ENCODE measurements at regions not wholly inside any gene's neighbourhood (a gene's known extent, or its start where the extent isn't known, plus 50 kb on each side); places are given as distances from the start of the nearest gene placed in this dataset.
"Not testable (repeated sequence)": the region's sequence is repeated elsewhere in the genome, so short reads cannot be mapped to it uniquely, and the experiment has no call there.

DNA sequence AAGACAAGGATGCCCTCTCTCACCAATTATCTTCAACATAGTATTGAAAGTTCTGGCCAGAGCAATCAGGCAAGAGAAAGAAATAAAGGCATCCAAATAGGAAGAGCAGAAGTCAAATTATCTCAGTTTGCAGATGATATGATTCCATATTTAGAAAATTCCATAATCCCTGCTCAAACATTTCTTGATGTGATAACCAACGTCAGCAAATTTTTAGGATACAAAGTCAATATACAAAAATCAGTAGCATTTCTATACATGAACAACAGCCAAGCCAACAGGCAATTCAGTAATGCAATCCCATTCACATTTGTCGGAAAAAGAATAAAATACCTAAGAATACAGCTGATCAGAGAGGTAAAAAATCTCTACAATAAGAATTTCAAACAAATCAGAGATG, 969.7 kb upstream of the USP15 start:
- 71 to 84% methylated on average over 2 of the region's 2 CpGs for WGBS, 2 donors
- no peaks in the 10 kb centered on the region for H3K36me3 ChIP-seq
- H3K4me1 ChIP-seq = no peaks in the 10 kb centered on the region
- DNase-seq = no peak
- TF ChIP-seq, protein P1, sequence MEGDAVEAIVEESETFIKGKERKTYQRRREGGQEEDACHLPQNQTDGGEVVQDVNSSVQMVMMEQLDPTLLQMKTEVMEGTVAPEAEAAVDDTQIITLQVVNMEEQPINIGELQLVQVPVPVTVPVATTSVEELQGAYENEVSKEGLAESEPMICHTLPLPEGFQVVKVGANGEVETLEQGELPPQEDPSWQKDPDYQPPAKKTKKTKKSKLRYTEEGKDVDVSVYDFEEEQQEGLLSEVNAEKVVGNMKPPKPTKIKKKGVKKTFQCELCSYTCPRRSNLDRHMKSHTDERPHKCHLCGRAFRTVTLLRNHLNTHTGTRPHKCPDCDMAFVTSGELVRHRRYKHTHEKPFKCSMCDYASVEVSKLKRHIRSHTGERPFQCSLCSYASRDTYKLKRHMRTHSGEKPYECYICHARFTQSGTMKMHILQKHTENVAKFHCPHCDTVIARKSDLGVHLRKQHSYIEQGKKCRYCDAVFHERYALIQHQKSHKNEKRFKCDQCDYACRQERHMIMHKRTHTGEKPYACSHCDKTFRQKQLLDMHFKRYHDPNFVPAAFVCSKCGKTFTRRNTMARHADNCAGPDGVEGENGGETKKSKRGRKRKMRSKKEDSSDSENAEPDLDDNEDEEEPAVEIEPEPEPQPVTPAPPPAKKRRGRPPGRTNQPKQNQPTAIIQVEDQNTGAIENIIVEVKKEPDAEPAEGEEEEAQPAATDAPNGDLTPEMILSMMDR (IDR thresholded peaks at IDR 0.05) = no peak
- TF ChIP-seq POLR2A (IDR thresholded peaks at IDR 0.05) = no peak
- peaks cover 0 to 21% (median 13%) of the 10 kb centered on the region in 3 donors for H3K9me3 ChIP-seq
- intact Hi-C loops (cut with DNase I) = no loop called here
- H3K27ac ChIP-seq = no peak overlapping the region
- no peak overlapping the region for H3K4me3 ChIP-seq
- H3K27me3 ChIP-seq = no peaks in the 10 kb centered on the region

DNA sequence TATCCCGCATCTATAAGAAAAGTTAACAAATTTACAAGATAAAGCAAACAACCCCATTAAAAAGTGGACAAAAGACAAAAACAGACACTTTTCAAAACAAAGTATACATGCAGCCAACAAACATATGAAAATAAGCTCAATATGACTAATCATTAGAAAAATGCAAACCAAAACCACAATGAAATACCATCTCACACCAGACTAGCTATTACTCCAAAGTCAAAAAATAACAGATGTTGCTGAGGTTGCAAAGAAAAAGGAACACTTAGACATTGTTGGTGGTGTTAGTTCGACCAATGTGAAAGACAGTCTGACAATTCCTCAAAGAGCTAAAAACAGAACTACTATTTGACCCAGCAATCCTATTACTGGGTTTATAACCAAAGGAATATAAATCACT, 968.6 kb upstream of the USP15 start:
- Histone ChIP-seq H3K4me3 (no peak overlapping the region), H3K27me3 (no peaks in the 10 kb centered on the region), H3K9me3 (peaks cover 0 to 17% (median 12%) of the 10 kb centered on the region in 3 donors), H3K27ac (no peak overlapping the region), H3K4me1 (no peaks in the 10 kb centered on the region), H3K36me3 (no peaks in the 10 kb centered on the region)
- DNase-seq = no peak
- intact Hi-C loops (cut with DNase I) = no loop called here
- 85 to 89% methylated on average over 2 of the region's 2 CpGs for WGBS, 2 donors
- TF ChIP-seq, protein P1 (IDR thresholded peaks at IDR 0.05) = no peak
- TF ChIP-seq POLR2A (IDR thresholded peaks at IDR 0.05) = no peak

DNA sequence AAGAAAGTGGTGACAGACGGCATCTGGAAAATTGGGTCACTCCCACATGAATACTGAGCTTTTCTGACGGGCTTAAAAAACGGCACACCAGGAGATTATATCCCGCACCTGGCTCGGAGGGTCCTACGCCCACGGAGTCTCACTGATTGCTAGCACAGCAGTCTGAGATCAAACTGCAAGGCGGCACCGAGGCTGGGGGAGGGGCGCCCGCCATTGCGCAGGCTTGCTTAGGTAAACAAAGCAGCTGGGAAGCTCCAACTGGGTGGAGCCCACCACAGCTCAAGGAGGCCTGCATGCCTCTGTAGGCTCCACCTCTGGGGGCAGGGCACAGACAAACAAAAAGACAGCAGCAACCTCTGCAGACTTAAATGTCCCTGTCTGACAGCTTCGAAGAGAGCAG, 966.2 kb upstream of the USP15 start:
- DNase-seq; H3K4me1 ChIP-seq; intact Hi-C loops (cut with DNase I); H3K4me3 ChIP-seq; H3K9me3 ChIP-seq; H3K36me3 ChIP-seq; H3K27me3 ChIP-seq; H3K27ac ChIP-seq: not testable (repeated sequence)
- 75 to 89% methylated on average over 4 to 9 of the region's 13 CpGs for WGBS, 2 donors

DNA sequence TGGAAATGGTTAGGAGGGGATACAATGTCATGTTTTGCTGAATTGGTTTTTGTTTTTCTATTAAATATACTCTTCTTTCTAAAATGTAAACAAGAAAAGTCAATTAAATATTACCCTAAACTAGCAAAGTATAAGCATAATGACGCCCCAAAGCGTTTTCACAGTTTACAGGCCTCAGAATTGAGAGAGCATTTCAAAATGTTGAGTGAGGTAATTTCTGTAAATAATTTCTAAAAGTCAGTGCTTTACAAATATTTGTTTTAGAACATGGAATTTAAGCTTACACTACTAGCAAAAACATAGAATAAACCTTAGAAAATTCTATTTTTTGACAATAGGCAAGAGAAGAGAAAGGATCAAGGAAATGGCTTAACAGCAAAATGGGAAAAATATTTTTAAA, 958.4 kb upstream of the USP15 start:
- DNase-seq = no peak
- Histone ChIP-seq H3K36me3 (no peaks in the 10 kb centered on the region), H3K4me1 (no peaks in the 10 kb centered on the region), H3K27ac (no peak overlapping the region), H3K9me3 (no peaks in the 10 kb centered on the region), H3K27me3 (no peaks in the 10 kb centered on the region), H3K4me3 (no peak overlapping the region)
- intact Hi-C loops (cut with DNase I) = no loop called here
- TF ChIP-seq, protein P1 (IDR thresholded peaks at IDR 0.05) = no peak
- TF ChIP-seq POLR2A (IDR thresholded peaks at IDR 0.05) = no peak
- WGBS, 2 donors = 59 to 63% methylated on average over 2 of the region's 2 CpGs

DNA sequence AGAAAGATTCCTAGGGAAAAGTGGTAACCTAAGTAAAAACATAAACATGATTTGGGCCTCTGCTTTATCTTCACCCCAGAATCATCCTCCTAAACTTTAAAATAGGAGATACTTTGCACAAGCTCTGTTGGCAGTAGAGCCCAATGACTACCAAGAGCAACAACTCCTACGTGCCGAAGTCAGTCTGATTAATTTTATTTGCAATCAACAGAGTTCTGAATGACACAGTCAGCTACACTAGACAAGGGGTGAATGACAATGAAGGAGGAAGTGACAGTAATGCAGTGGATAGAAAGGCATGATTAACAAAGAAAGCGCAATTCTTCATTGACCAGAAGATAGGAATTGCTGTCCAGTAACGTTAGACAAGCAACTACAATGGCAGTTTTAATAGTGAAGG, 957.9 kb upstream of the USP15 start:
- intact Hi-C loops (cut with DNase I) = no loop called here
- Histone ChIP-seq H3K27me3 (no peaks in the 10 kb centered on the region), H3K36me3 (no peaks in the 10 kb centered on the region), H3K9me3 (no peaks in the 10 kb centered on the region), H3K27ac (no peak overlapping the region), H3K4me3 (no peak overlapping the region), H3K4me1 (no peaks in the 10 kb centered on the region)
- TF ChIP-seq, protein P1 (IDR thresholded peaks at IDR 0.05) = no peak
- TF ChIP-seq POLR2A (IDR thresholded peaks at IDR 0.05) = no peak
- no peak for DNase-seq
- WGBS, 2 donors = 68 to 77% methylated on average over 4 of the region's 4 CpGs

DNA sequence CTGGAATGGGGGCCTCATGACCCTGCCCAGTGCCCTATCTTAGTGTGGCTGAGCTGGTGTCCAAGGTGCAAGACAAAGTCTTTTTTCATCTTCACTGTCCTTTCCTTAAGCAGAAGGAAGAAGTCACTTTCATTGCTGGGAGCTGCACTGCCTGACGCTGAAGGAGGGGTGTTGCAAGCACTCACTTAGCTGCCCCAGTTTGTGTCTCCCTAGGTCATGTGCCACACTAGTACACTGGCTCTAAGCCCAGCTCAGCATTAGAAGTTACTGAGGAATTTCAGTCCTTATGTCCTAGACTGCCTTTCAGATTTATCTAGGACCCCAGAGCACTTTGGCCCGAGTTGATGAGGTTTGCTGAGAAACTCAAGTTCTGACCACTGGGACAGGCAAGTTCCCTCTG, 952.0 kb upstream of the USP15 start:
- no peaks in the 10 kb centered on the region for H3K4me1 ChIP-seq
- DNase-seq = no peak

More for the DNA sequence above, 952.0 kb upstream of the USP15 start:
- no peak overlapping the region for H3K4me3 ChIP-seq
- no peak for TF ChIP-seq POLR2A (IDR thresholded peaks at IDR 0.05)
- TF ChIP-seq, protein P1 (IDR thresholded peaks at IDR 0.05) = no peak
- no peaks in the 10 kb centered on the region for H3K9me3 ChIP-seq
- H3K27me3 ChIP-seq = no peaks in the 10 kb centered on the region
- intact Hi-C loops (cut with DNase I) = no loop called here
- H3K27ac ChIP-seq = no peak overlapping the region
- no peaks in the 10 kb centered on the region for H3K36me3 ChIP-seq
- 72 to 86% methylated on average over 2 of the region's 2 CpGs for WGBS, 2 donors
